T-cell (primary cell): ENCODE measurements at regions not wholly inside any gene's neighbourhood (a gene's known extent, or its start where the extent isn't known, plus 50 kb on each side); places are given as distances from the start of the nearest gene placed in this dataset.
"Not testable (repeated sequence)": the region's sequence is repeated elsewhere in the genome, so short reads cannot be mapped to it uniquely, and the experiment has no call there.

ENCODE experiments used
- ATAC-seq, 4 experiments: fragments of 200-7000 bp in 3 of 4; fragments of 150-1000 bp in 1 of 4; cut with Tn5 transposase; replicated peaks in 1 of 4; 1 replicate in 3 of 4; 2 replicates in 1 of 4; pipeline ENCODE4 v1.10.0; 2021; ENCODE audit warnings: moderate library complexity in 3 of 4, mild to moderate bottlenecking in 2 of 4, moderate number of reproducible peaks in 1 of 4
- CTCF ChIA-PET, 2 donors: fragments of 300-600 bp; sonication (Branson Sonifier 250); formaldehyde crosslinking; loops; one replicate each; lab custom pipeline; 2022; ENCODE audit warnings: antibody characterized with exemption in 2 of 2; lab: Charles Lee
- POLR2A ChIA-PET, 2 donors: fragments of 300-600 bp; sonication (Branson Sonifier 250); formaldehyde crosslinking; loops; one replicate each; lab custom pipeline; 2022; ENCODE audit warnings: antibody characterized with exemption in 2 of 2; lab: Charles Lee
- DNase-seq, 35 experiments: peaks; one replicate each; pipeline versions ENCODE4 v3.0.0 to v3.0.0-alpha.2; 2013 to 2023
- H3K27ac ChIP-seq: one replicate; pipeline ENCODE4 v1.5.1; 2013; ENCODE audit warnings: low read length
- H3K27me3 ChIP-seq, 2 experiments: replicated peaks in 1 of 2; 1 replicate in 1 of 2; 2 replicates in 1 of 2; pipeline versions ENCODE4 v1.6.1 to v1.7.0; 2013; ENCODE audit warnings: low read length in 1 of 2, mixed read lengths in 1 of 2; ENCODE audit not compliant: control insufficient read depth in 2 of 2, insufficient read depth in 2 of 2; ENCODE audit errors: extremely low read depth in 1 of 2
- H3K36me3 ChIP-seq, 2 donors: 1 replicate in 1 of 2; 2 replicates in 1 of 2; pipeline versions ENCODE4 v1.6.1 to v1.7.0; 2013; ENCODE audit warnings: low read length in 1 of 2; ENCODE audit not compliant: control insufficient read depth in 2 of 2, insufficient read depth in 1 of 2; ENCODE audit errors: extremely low read depth in 1 of 2
- H3K4me1 ChIP-seq, 2 experiments: 1 replicate in 1 of 2; 2 replicates in 1 of 2; pipeline versions ENCODE4 v1.6.1 to v1.7.0; 2013; ENCODE audit warnings: low read length in 2 of 2, mixed read lengths in 1 of 2; ENCODE audit not compliant: insufficient read depth in 2 of 2, control insufficient read depth in 1 of 2; ENCODE audit errors: extremely low read depth in 1 of 2
- H3K4me3 ChIP-seq, 2 donors: 1 replicate in 1 of 2; 2 replicates in 1 of 2; pipeline versions ENCODE4 v1.5.1 to v1.7.0; 2013; ENCODE audit warnings: mild to moderate bottlenecking in 2 of 2, low read length in 1 of 2, moderate library complexity in 1 of 2; ENCODE audit not compliant: control insufficient read depth in 1 of 2; ENCODE audit errors: extremely low read depth in 1 of 2
- H3K9me3 ChIP-seq: 2 replicates; pipeline ENCODE4 v1.7.0; 2013
- H3K27ac Mint-ChIP-seq, 2 donors: one replicate each; pipeline ENCODE4 v1.8.0; 2020 to 2021; ENCODE audit warnings: mild to moderate bottlenecking in 2 of 2, mixed read lengths in 2 of 2
- H3K27me3 Mint-ChIP-seq, 2 donors: one replicate each; pipeline ENCODE4 v1.8.0; 2021 to 2022; ENCODE audit warnings: mixed read lengths in 2 of 2
- H3K36me3 Mint-ChIP-seq: one replicate; pipeline ENCODE4 v1.8.0; 2021; ENCODE audit warnings: mixed read lengths
- H3K4me1 Mint-ChIP-seq, 3 donors: one replicate each; pipeline ENCODE4 v1.8.0; 2020 to 2022; ENCODE audit warnings: mixed read lengths in 3 of 3, mild to moderate bottlenecking in 1 of 3
- H3K4me3 Mint-ChIP-seq, 3 donors: one replicate each; pipeline ENCODE4 v1.8.0; 2020 to 2022; ENCODE audit warnings: mild to moderate bottlenecking in 3 of 3, mixed read lengths in 3 of 3, moderate library complexity in 3 of 3
- H3K9me3 Mint-ChIP-seq, 3 donors: one replicate each; pipeline ENCODE4 v1.8.0; 2020 to 2022; ENCODE audit warnings: mixed read lengths in 3 of 3
- WGBS: methylation state at CpG from one replicate; pipeline ENCODE4 v1.1.5; 2013; ENCODE audit warnings: missing lambda C conversion rate; ENCODE audit not compliant: insufficient coverage; 5-methylcytosine and 5-hydroxymethylcytosine counted together

DNA sequence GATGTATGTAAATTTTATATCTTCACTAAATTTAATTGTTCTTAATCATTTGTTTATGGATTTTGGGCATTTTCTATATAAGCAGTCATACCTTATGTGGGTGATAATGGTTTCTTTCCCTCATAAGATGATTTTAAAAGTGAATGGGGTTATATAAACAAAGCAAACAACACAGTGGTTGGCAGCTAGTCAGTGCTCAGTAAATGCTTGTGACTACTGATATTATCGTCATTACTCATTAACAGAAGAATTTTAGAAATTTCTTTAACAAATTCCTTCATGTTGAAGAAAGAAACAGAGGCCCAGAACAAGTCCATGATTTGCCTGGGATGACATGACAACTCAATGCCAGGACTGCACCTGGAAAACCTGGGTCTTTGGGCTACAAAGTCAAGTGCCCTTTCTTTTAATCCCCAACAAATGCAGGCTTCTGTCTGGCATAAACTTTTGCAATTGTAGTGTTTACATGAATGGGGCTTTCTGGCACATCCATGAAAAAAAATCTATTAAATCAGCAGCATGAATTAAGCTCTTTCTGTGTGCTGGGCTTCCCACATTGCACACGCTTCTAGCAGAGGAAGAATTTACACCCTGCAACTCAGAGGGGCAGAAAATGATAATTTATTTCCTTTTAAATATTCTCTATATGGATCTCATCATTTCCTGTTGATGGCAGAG lies 297.3 kb upstream of the PLGLB1 start:
- H3K4me3 Mint-ChIP-seq, ATAC-seq, POLR2A ChIA-PET: not testable (repeated sequence)

DNA sequence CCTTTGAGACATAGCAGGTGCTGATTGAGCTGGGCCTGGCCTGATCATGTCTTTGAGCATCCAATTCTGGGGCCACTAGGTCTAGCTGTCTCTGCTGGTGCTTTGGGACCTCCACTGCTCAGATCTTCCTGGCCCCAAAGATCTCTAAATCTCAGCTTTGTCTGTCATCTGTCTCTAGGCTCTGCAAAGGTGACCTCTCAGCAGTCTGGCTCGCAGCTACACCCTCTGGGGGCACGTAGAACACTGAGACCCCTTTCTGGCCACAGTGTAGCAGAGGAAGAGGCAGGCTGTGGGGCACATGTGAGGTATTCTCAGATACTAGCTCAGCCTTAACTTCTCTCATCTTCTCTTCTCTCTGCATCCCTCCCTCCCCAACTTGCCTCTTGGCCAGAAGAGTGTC lies 298.1 kb upstream of the PLGLB1 start:
- peak in 1 of 4 experiments; percentile 18 for ATAC-seq
- H3K36me3 Mint-ChIP-seq, H3K27ac ChIP-seq, H3K27ac Mint-ChIP-seq, H3K27me3 ChIP-seq, H3K4me3 Mint-ChIP-seq, CTCF ChIA-PET, DNase-seq, H3K4me1 ChIP-seq, POLR2A ChIA-PET, H3K9me3 Mint-ChIP-seq, H3K36me3 ChIP-seq, H3K4me3 ChIP-seq, H3K9me3 ChIP-seq, H3K27me3 Mint-ChIP-seq: not testable (repeated sequence)
- peaks cover 0 to 16% (median 2%) of the 10 kb centered on the region in 3 donors for H3K4me1 Mint-ChIP-seq
- WGBS, result no CpG with 5 or more reads among the region's 2 CpGs

More for the DNA sequence above, 297.3 kb upstream of the PLGLB1 start:
- H3K4me1 ChIP-seq, H3K36me3 ChIP-seq, H3K27ac Mint-ChIP-seq, H3K27me3 Mint-ChIP-seq, H3K27ac ChIP-seq, H3K27me3 ChIP-seq, CTCF ChIA-PET, H3K36me3 Mint-ChIP-seq, H3K9me3 ChIP-seq, H3K4me3 ChIP-seq, DNase-seq, H3K9me3 Mint-ChIP-seq: not testable (repeated sequence)
- peaks cover 0 to 10% (median 0%) of the 10 kb centered on the region in 3 donors for H3K4me1 Mint-ChIP-seq
- no CpG with 5 or more reads among the region's 2 CpGs for WGBS

DNA sequence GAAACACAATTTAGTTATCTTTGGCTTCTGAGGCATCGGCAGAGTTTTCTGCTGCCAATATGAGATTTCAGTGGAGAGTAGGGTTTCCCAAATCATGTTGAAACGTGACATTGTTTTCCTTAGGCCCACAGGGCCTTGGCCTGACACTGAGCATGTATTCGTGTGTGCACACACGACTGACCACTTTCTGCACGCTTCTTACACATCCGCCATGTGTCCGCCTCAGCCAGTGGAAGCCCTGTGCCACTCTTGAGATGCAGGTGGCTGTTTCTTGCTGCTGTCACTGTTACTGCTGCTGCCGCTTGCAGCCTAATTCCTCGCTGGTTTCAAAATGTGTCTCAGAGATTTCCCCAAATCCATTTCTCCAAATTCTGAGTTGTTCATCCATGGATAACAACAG lies 299.6 kb upstream of the PLGLB1 start:
- H3K27ac Mint-ChIP-seq, H3K36me3 ChIP-seq, H3K27ac ChIP-seq, H3K4me1 ChIP-seq, H3K36me3 Mint-ChIP-seq, H3K9me3 Mint-ChIP-seq, CTCF ChIA-PET, H3K9me3 ChIP-seq, H3K27me3 Mint-ChIP-seq, H3K4me3 Mint-ChIP-seq, DNase-seq, H3K27me3 ChIP-seq, ATAC-seq, POLR2A ChIA-PET, H3K4me3 ChIP-seq: not testable (repeated sequence)
- H3K4me1 Mint-ChIP-seq, result peaks cover 0 to 20% (median 2%) of the 10 kb centered on the region in 3 donors
- no CpG with 5 or more reads among the region's 9 CpGs for WGBS

DNA sequence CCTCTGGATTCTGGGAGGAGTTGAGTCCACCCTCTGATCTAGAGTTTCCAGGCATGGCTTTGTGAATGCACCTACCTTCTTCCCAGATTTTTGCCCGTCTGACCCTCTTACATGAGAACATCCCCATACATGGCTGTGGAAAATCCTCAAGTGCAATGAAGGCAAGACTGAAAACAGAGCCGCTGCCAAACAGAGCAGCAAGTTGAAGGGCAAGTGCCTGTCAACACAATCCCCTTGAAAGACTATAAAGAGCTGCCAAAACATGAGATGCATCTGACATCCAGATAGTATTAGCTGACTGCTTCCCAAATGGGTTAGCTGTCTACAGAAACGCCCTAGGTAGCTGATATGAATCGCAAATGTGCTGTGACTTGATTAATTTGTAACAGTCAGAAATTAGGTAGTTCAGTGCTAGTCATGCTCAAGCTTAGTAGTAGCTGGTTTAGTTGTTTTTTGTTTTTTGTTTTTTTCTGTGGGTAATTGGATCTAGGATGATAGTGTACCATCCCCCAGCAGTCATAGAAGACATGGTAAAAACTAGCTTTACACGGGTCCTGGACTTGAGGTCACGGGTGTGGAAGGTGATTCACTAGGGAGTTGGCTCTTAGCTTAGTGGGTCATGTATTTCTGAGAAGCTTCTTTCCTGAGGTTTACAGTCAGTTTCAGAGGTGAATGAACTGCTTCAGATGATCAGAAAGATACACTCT lies 302.8 kb upstream of the PLGLB1 start:
- H3K27me3 ChIP-seq, H3K4me3 ChIP-seq, H3K36me3 ChIP-seq, H3K9me3 ChIP-seq, H3K27me3 Mint-ChIP-seq, DNase-seq, H3K9me3 Mint-ChIP-seq, CTCF ChIA-PET, POLR2A ChIA-PET, H3K4me1 ChIP-seq, H3K36me3 Mint-ChIP-seq, H3K27ac ChIP-seq: not testable (repeated sequence)
- peak; percentile 39 to 78 (median 72) for ATAC-seq
- Mint-ChIP-seq H3K4me1 (peaks cover 0 to 24% (median 2%) of the 10 kb centered on the region in 3 donors), H3K4me3 (peak overlapping the region in 1 of 3 donors; percentile 34), H3K27ac (peak overlapping the region in 1 of 2 donors; percentile 77)
- no CpG with 5 or more reads among the region's 6 CpGs for WGBS

DNA sequence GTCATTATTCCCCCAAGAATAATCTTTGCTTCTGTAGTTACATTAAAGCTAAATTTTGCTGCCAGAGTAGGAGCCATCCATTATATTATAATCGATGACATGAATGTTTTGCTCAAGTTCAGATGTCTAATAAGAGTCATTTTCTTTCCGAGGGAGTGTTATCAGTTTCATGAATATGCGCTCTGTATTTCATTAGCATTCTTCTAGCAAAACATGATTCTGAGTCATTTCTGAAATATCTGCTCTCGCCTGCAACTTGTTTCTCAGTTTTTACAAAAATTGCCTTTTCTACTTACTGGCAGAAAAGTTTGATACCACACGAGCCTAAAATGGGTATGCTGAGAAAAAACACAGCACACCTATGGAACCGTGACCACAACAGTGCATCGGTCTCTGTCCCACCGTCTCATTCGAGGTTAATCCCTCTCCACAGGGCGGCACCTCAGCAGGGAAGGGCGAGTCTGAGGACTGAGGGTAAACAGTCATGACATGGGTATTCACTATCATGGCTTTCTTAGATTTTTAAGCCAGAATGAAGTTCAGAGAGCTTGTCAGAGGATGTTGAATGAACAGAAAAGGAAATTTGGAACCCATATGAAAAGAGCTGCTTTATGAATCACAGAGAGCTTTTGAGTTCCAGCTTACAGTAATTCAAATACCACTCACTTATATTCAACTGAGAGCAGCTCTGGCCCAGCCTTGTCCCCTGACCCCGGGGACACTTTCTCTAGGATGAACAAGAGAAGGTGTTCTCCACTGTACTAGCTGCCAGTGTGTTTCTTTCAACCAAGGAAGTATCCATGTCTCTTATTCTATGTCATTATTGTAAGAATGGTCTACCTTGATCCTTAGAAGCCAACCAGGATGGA lies 303.6 kb upstream of the PLGLB1 start:
- H3K9me3 Mint-ChIP-seq, H3K36me3 Mint-ChIP-seq, H3K27me3 ChIP-seq, H3K27ac ChIP-seq, H3K36me3 ChIP-seq, H3K4me3 Mint-ChIP-seq, DNase-seq, H3K4me1 ChIP-seq, POLR2A ChIA-PET, H3K4me3 ChIP-seq, H3K27me3 Mint-ChIP-seq, H3K9me3 ChIP-seq, CTCF ChIA-PET: not testable (repeated sequence)
- peak; percentile 46 to 61 (median 57) for ATAC-seq
- Mint-ChIP-seq H3K27ac (peak overlapping the region in 1 of 2 donors; percentile 56), H3K4me1 (peaks cover 0 to 27% (median 2%) of the 10 kb centered on the region in 3 donors)
- no CpG with 5 or more reads among the region's 12 CpGs for WGBS

DNA sequence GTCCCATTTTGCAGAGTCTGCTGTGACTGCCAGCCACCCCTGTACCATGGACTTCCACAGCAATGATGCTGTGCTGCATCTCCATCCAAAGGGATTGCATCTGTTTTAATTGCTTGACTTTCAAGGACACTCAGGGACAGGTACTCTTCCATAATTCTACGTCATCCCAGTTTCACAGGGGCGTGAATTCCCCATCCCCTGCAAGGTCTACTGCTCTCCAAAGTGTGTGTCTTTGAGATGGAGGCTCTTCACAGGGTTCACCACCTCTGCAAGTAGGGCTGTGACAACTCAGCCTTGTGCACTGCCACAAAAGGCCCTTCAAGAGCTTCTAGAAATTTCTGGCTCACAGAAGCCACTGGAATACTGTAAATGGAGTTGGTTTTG lies 304.3 kb upstream of the PLGLB1 start:
- CTCF ChIA-PET, H3K36me3 ChIP-seq, H3K4me3 ChIP-seq, H3K36me3 Mint-ChIP-seq, POLR2A ChIA-PET, H3K4me3 Mint-ChIP-seq, DNase-seq, H3K27me3 Mint-ChIP-seq, H3K27me3 ChIP-seq, H3K4me1 ChIP-seq, H3K27ac ChIP-seq, H3K9me3 Mint-ChIP-seq, H3K9me3 ChIP-seq, ATAC-seq: not testable (repeated sequence)
- H3K4me1 Mint-ChIP-seq, result peaks cover 0 to 28% (median 2%) of the 10 kb centered on the region in 3 donors
- H3K27ac Mint-ChIP-seq, result peak overlapping the region in 1 of 2 donors; percentile 56
- WGBS, result no CpG with 5 or more reads among the region's 2 CpGs
